ENCODE measurements at regions not wholly inside any gene's neighbourhood (a gene's known extent, or its start where the extent isn't known, plus 50 kb on each side); places are given as distances from the start of the nearest gene placed in this dataset.

DNA sequence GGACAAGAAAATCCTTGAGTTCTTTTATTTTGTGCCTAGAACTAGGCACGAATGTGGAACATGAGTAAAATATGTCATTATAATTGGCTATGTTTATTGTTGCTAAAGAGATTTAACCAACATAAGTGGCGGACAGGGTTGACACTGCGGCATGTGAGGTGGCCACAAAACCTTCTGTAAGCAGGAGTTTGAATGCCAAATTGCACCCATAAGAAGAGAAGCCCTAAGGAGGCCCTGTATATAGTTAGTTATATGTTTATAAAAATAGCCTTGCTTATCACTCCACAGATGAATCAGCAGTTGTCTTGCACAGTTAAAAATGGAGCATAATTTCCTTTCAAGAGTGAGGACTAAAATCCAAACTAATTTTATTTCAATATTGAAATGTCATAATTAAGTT lies 336.1 kb downstream of the GBA3 start:
- no peak for TF ChIP-seq CTCF (IDR thresholded peaks at IDR 0.05; ENCODE audit: borderline replicate concordance, extremely low read depth, low read length, poor library complexity, severe bottlenecking)
- no peak for TF ChIP-seq EZH2 (IDR thresholded peaks at IDR 0.05; ENCODE audit: borderline replicate concordance, low read depth, low read length, severe bottlenecking)

All from DND-41 (cell line).